Aorta (tissue), 5 donors: ENCODE measurements at regions not wholly inside any gene's neighbourhood (a gene's known extent, or its start where the extent isn't known, plus 50 kb on each side); places are given as distances from the start of the nearest gene placed in this dataset.
"Not testable (repeated sequence)": the region's sequence is repeated elsewhere in the genome, so short reads cannot be mapped to it uniquely, and the experiment has no call there.

Experiments
- ATAC-seq: fragments of 200-7000 bp; cut with Tn5 transposase; one replicate; pipeline ENCODE4 v1.9.1; 2022; ENCODE audit warnings: moderate library complexity; ENCODE audit not compliant: low FRiP score
- DNase-seq, 2 donors: peaks; one replicate each; pipeline ENCODE4 v3.0.0-alpha.2; 2020
- H3K27ac ChIP-seq, 2 donors: one replicate each; pipeline ENCODE4 v1.5.1; 2013; ENCODE audit warnings: low read length in 2 of 2, mild to moderate bottlenecking in 2 of 2, moderate library complexity in 2 of 2, control low read depth in 1 of 2, inconsistent platforms in 1 of 2, low read depth in 1 of 2
- H3K27me3 ChIP-seq, 2 donors: one replicate each; pipeline ENCODE4 v1.6.1; 2013; ENCODE audit warnings: control low read depth in 1 of 2, low read length in 1 of 2, mild to moderate bottlenecking in 1 of 2, moderate library complexity in 1 of 2; ENCODE audit not compliant: insufficient read depth in 2 of 2, control insufficient read depth in 1 of 2
- H3K36me3 ChIP-seq, 2 donors: one replicate each; pipeline ENCODE4 v1.6.1; 2013; ENCODE audit warnings: control low read depth in 1 of 2, low read length in 1 of 2, mild to moderate bottlenecking in 1 of 2; ENCODE audit not compliant: insufficient read depth in 2 of 2, control insufficient read depth in 1 of 2
- H3K4me1 ChIP-seq, 2 donors: one replicate each; pipeline ENCODE4 v1.6.1; 2013; ENCODE audit warnings: low read length in 2 of 2, control low read depth in 1 of 2, mild to moderate bottlenecking in 1 of 2, moderate library complexity in 1 of 2; ENCODE audit not compliant: insufficient read depth in 2 of 2, control insufficient read depth in 1 of 2
- H3K4me3 ChIP-seq, 2 donors: one replicate each; pipeline ENCODE4 v1.5.1; 2013; ENCODE audit warnings: low read length in 2 of 2, control low read depth in 1 of 2, mild to moderate bottlenecking in 1 of 2
- H3K9me3 ChIP-seq: one replicate; pipeline ENCODE4 v1.6.1; 2013; ENCODE audit warnings: mild to moderate bottlenecking, low read length; ENCODE audit not compliant: control insufficient read depth
- WGBS, 2 donors: extraction: QIAGEN DNeasy Blood & Tissue Kit; methylation state at CpG; one replicate each; pipeline ENCODE4 v1.1.7; 2013; 5-methylcytosine and 5-hydroxymethylcytosine counted together
- intact Hi-C, 2 donors: fragments of 100-400 bp; cut with DNase I; formaldehyde crosslinking; loops; one replicate each; pipeline versions ENCODE4 v1.14.2 to v1.15.0; 2022
- donor health status: healthy with polysubstance abuse.
- donor health status: Bipolar disorder and iron deficiency.
- donor health status: DM: no; HTN: no; CAD: no.
- donor health status: DM: no; HTN: no; CAD: no.
- donor health status: DM: yes; HTN: yes; CAD: no.

- Histone ChIP-seq H3K4me1 (no peaks in the 10 kb centered on the region), H3K4me3 (no peak overlapping the region), H3K27me3 (no peaks in the 10 kb centered on the region), H3K27ac (no peak overlapping the region), H3K9me3 (peaks cover 3% of the 10 kb centered on the region), H3K36me3 (peaks cover 0 to 2% of the 10 kb centered on the region in 2 donors)
- WGBS, 2 donors: 85 to 96% methylated on average over 1 of the region's 1 CpG
- DNase-seq (no peak), ATAC-seq (no peak)
- intact Hi-C loops: no loop called here
Measured at GRCh38 chr18:62464266-62464665, 58.6 kb upstream of the ZCCHC2 start.

- 90 to 94% methylated on average over 5 of the region's 5 CpGs for WGBS, 2 donors
- H3K27ac ChIP-seq, H3K27me3 ChIP-seq, H3K4me3 ChIP-seq, ATAC-seq, DNase-seq, H3K36me3 ChIP-seq, H3K9me3 ChIP-seq, intact Hi-C loops, H3K4me1 ChIP-seq: not testable (repeated sequence)
Measured at GRCh38 chr18:62469131-62469530, 53.7 kb upstream of the ZCCHC2 start.
